Common myeloid progenitor, CD34-positive (primary cell): ENCODE measurements at regions not wholly inside any gene's neighbourhood (a gene's known extent, or its start where the extent isn't known, plus 50 kb on each side); places are given as distances from the start of the nearest gene placed in this dataset.
"Not testable (repeated sequence)": the region's sequence is repeated elsewhere in the genome, so short reads cannot be mapped to it uniquely, and the experiment has no call there.

Source experiments
- CTCF ChIA-PET: fragments of 350-600 bp; sonication (Branson Sonifier 250); formaldehyde crosslinking; loops from one replicate; lab custom pipeline; 2021; ENCODE audit warnings: antibody characterized with exemption; lab: Charles Lee
- POLR2A ChIA-PET: fragments of 350-600 bp; sonication (Branson Sonifier 250); formaldehyde crosslinking; loops from one replicate; lab custom pipeline; 2021; ENCODE audit warnings: antibody characterized with exemption; lab: Charles Lee
- DNase-seq, 3 donors: peaks; one replicate each; pipeline versions ENCODE4 v3.0.0 to v3.0.0-alpha.2; 2013
- H3K27ac ChIP-seq, 2 experiments: 1 replicate in 1 of 2; 2 replicates in 1 of 2; pipeline ENCODE4 v1.7.0; 2013; ENCODE audit warnings: inconsistent platforms in 2 of 2, low read length in 2 of 2, mild to moderate bottlenecking in 2 of 2, low read depth in 1 of 2, moderate library complexity in 1 of 2; ENCODE audit not compliant: severe bottlenecking in 2 of 2, insufficient read depth in 1 of 2, poor library complexity in 1 of 2
- H3K27me3 ChIP-seq, 5 experiments: replicated peaks in 2 of 5; 1 replicate in 3 of 5; 2 replicates in 2 of 5; pipeline versions ENCODE4 v1.6.1 to v1.7.0; 2013; ENCODE audit warnings: low read length in 4 of 5, mild to moderate bottlenecking in 2 of 5, moderate library complexity in 2 of 5, inconsistent platforms in 1 of 5; ENCODE audit not compliant: insufficient read depth in 5 of 5, control insufficient read depth in 4 of 5
- H3K36me3 ChIP-seq, 4 experiments: 1 replicate in 2 of 4; 2 replicates in 2 of 4; pipeline versions ENCODE4 v1.6.1 to v1.7.0; 2013; ENCODE audit warnings: low read length in 3 of 4, control low read depth in 1 of 4, mild to moderate bottlenecking in 1 of 4; ENCODE audit not compliant: control insufficient read depth in 4 of 4, insufficient read depth in 4 of 4
- H3K4me1 ChIP-seq, 4 experiments: 1 replicate in 3 of 4; 2 replicates in 1 of 4; pipeline versions ENCODE4 v1.6.1 to v1.7.1; 2013; ENCODE audit warnings: low read length in 3 of 4, mild to moderate bottlenecking in 3 of 4, control low read depth in 1 of 4, inconsistent platforms in 1 of 4, moderate library complexity in 1 of 4; ENCODE audit not compliant: control insufficient read depth in 4 of 4, insufficient read depth in 4 of 4; ENCODE audit errors: control extremely low read depth in 1 of 4
- H3K4me3 ChIP-seq, 7 experiments: 1 replicate in 4 of 7; 2 replicates in 3 of 7; pipeline versions ENCODE4 v1.5.1 to v1.7.0; 2013; ENCODE audit warnings: mild to moderate bottlenecking in 7 of 7, low read length in 6 of 7, moderate library complexity in 6 of 7, inconsistent platforms in 2 of 7, low read depth in 2 of 7, control low read depth in 1 of 7; ENCODE audit not compliant: insufficient read depth in 4 of 7, control insufficient read depth in 1 of 7; ENCODE audit errors: extremely low read depth in 1 of 7
- H3K9me3 ChIP-seq, 5 experiments: 1 replicate in 4 of 5; 2 replicates in 1 of 5; pipeline versions ENCODE4 v1.6.1 to v1.7.1; 2013; ENCODE audit warnings: low read length in 4 of 5, mild to moderate bottlenecking in 2 of 5, inconsistent platforms in 1 of 5, low read depth in 1 of 5, moderate library complexity in 1 of 5; ENCODE audit not compliant: control insufficient read depth in 4 of 5, insufficient read depth in 2 of 5; ENCODE audit errors: control extremely low read depth in 1 of 5
- WGBS: methylation state at CpG from one replicate; pipeline ENCODE4 v1.1.5; 2013; ENCODE audit not compliant: insufficient coverage; 5-methylcytosine and 5-hydroxymethylcytosine counted together

DNA sequence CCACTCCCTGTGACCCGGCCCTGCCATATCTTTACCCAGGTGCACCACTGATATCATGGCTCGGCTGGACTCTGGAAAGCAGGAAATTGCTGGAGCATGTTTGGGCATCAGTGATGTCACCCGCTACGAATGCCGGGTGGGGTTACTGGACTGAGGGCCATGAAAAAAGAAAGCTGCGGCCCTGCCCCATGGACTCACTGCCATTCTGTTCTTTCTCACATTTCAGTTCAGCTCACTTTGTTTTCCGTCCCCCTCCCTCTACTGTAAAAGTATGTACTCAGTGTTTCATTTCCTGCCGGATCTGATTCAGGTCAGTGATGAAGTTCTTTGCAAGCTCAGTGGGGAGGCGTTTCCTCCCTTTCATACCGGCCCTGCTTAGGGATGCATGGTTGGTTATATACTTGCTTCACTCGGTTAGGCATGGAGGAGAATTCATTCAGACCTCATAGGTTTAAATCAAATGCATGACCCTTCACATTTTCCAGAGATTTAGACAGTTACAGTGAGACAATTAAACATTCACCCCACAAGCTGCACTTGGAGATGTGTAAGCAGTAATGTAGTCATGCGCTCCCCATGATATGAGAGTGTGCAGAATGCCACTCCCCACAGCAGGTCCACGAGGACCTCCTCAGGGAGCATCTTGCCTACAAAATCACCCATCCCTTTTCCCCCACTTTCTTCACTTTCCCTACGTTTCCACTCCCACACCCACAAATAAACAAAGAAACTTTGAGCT is 1938.5 kb downstream of the FOXD4L5 start:
- Histone ChIP-seq H3K4me1 (peaks cover 0 to 17% (median 3%) of the 10 kb centered on the region in 4 experiments), H3K4me3 (peak overlapping the region in 1 of 7 experiments; percentile 28)
- H3K27me3 ChIP-seq, H3K9me3 ChIP-seq, CTCF ChIA-PET, H3K36me3 ChIP-seq, POLR2A ChIA-PET, H3K27ac ChIP-seq: not testable (repeated sequence)
- no CpG with 5 or more reads among the region's 14 CpGs for WGBS
- DNase-seq = peak; percentile 37 to 71 (median 61)

GRCh38 chr9:63344408-63344807 is 1940.6 kb downstream of the FOXD4L5 start:
- H3K27ac ChIP-seq, H3K4me3 ChIP-seq, DNase-seq, H3K9me3 ChIP-seq, H3K36me3 ChIP-seq, H3K27me3 ChIP-seq, CTCF ChIA-PET, POLR2A ChIA-PET: not testable (repeated sequence)
- H3K4me1 ChIP-seq = peaks cover 0 to 17% (median 3%) of the 10 kb centered on the region in 4 experiments
- WGBS = no CpG with 5 or more reads among the region's 5 CpGs

- H3K27me3 ChIP-seq, H3K4me3 ChIP-seq, POLR2A ChIA-PET, CTCF ChIA-PET, H3K27ac ChIP-seq, H3K36me3 ChIP-seq, H3K9me3 ChIP-seq: not testable (repeated sequence)
- peak; percentile 74 to 90 (median 80) for DNase-seq
- no CpG with 5 or more reads among the region's 4 CpGs for WGBS
- peaks cover 0 to 21% (median 7%) of the 10 kb centered on the region in 4 experiments for H3K4me1 ChIP-seq
These were observed 1942.5 kb downstream of the FOXD4L5 start for GRCh38 chr9:63342528-63342927.

DNA sequence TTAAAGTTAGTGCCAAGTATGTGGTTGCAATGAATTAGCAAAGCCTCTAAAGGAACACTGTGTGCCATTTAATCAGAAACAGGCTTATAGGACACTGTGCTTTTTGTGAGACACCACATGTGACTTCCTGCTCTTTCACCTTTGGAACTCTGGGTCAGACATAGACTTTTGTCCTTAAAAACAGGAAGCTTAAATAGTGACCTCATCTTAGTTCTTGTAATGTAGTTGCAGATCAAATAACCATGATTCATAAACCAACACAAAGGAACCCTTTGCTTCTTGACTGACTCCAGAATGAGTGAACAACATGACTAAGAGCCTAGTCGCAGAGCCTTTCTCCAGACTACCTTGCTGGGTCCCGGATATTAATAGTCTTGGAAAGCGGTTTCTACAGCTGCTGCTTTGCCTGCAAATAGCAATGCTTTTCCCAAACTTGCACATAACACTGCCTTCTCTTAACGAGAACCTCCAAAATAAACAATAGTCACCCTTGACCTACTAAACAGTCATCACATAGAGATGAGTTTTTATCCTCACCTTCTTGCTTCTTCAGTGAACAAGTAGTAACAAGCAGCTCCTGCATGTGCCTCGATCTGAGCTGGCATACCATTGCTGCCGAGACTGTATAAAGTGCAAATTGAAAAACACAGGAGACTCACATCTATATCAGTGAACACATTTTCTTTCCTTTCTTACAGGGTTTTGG is 1947.0 kb downstream of the FOXD4L5 start:
- H3K27me3 ChIP-seq, H3K36me3 ChIP-seq, H3K4me1 ChIP-seq, CTCF ChIA-PET, H3K9me3 ChIP-seq, POLR2A ChIA-PET, H3K4me3 ChIP-seq, H3K27ac ChIP-seq: not testable (repeated sequence)
- no CpG with 5 or more reads among the region's 6 CpGs for WGBS
- DNase-seq = peak in 2 of 3 donors; percentile 4 to 7

- H3K27me3 ChIP-seq, H3K4me1 ChIP-seq, POLR2A ChIA-PET, H3K9me3 ChIP-seq, DNase-seq, H3K27ac ChIP-seq, CTCF ChIA-PET, H3K36me3 ChIP-seq, H3K4me3 ChIP-seq: not testable (repeated sequence)
- no CpG with 5 or more reads among the region's 3 CpGs for WGBS
These were observed 1949.7 kb downstream of the FOXD4L5 start for GRCh38 chr9:63335286-63335685.

DNA sequence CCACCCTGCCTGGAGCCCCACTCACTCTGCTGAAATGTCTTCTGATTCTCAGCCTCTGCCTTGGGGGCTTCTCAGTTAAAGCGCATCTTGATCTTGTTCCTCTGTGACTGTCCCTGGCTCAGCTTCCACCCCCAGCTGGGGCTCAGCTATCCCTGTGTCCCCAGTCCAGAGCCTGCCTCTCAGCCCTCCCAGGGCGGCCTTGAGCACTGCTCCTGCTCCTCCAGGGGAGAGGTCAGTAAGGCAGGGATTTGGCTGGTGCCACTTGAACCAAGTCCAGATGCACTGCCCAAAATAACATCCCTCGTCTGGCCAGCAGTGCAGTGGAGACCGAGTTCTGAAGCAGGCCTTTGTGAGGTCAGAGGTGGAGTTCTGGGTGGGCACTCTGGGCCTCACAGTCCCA is 1950.8 kb downstream of the FOXD4L5 start:
- CTCF ChIA-PET, H3K4me3 ChIP-seq, H3K27ac ChIP-seq, H3K9me3 ChIP-seq, H3K36me3 ChIP-seq, POLR2A ChIA-PET, DNase-seq, H3K4me1 ChIP-seq, H3K27me3 ChIP-seq: not testable (repeated sequence)
- WGBS = no CpG with 5 or more reads among the region's 4 CpGs

- H3K4me3 ChIP-seq, H3K9me3 ChIP-seq, DNase-seq, CTCF ChIA-PET, H3K36me3 ChIP-seq, POLR2A ChIA-PET, H3K27ac ChIP-seq, H3K27me3 ChIP-seq, H3K4me1 ChIP-seq: not testable (repeated sequence)
- no CpG with 5 or more reads among the region's 3 CpGs for WGBS
These were observed 1951.9 kb downstream of the FOXD4L5 start for GRCh38 chr9:63333083-63333482.
